Retinal pigment epithelial cell (primary cell): ENCODE measurements at regions not wholly inside any gene's neighbourhood (a gene's known extent, or its start where the extent isn't known, plus 50 kb on each side); places are given as distances from the start of the nearest gene placed in this dataset.

Experiments
- DNase-seq: peaks from one replicate; pipeline ENCODE4 v3.0.0-alpha.2; 2010; ENCODE audit warnings: low read depth
- H3K4me3 ChIP-seq: 2 replicates; pipeline ENCODE4 v1.5.1; 2011; ENCODE audit warnings: mild to moderate bottlenecking, low read length, control low read depth, moderate library complexity
- CTCF ChIP-seq: conservative IDR thresholded peaks from 2 replicates; pipeline ENCODE4 v1.5.1; 2011; ENCODE audit warnings: low read depth, low read length, control low read depth, inconsistent platforms

DNA sequence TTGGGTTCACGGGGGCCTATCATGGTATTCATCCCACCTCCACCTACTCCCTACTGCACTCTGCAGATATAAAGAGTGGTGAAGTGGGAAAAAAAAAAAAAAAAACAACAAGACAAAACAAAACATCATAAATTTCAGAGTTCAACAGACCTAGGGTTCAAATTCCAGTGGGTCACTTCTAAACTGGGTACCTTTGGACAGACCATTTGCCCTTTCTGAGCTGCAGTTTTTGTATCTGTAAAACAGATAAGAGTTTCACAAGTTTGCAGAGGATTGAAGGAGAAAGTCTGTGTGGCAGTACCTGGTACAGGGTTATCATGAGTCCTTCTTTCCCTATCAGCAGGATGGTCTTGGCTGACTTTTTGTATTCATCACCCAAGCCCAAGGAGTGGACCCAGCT is 211.2 kb upstream of the EEA1 start:
- TF ChIP-seq CTCF, result no peak
- DNase-seq, result no peak
- H3K4me3 ChIP-seq, result no peak overlapping the region

- DNase-seq, result no peak
- TF ChIP-seq CTCF, result no peak
- no peak overlapping the region for H3K4me3 ChIP-seq
Observed at GRCh38 chr12:93140801-93141200, 211.7 kb upstream of the EEA1 start.

DNA sequence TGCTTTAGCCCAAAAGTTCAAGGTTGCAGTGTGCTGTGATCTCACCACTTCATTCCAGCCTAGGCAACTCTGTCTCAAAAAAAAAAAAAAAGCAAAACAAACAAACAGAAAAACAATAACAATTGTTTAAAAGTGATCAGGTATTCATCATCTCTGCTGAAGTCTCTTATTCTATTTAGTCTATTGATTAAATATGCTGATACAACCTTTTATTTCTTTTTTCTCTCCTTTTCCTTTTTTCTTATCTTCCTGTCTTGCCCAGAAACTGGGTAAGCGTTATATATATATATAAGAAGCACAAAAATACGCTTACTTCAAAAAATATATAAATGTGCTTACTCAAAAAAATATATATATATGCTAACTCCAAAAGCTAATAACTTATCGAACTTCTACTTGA is 213.8 kb upstream of the EEA1 start:
- H3K4me3 ChIP-seq, result no peak overlapping the region
- DNase-seq, result no peak
- no peak for TF ChIP-seq CTCF

DNA sequence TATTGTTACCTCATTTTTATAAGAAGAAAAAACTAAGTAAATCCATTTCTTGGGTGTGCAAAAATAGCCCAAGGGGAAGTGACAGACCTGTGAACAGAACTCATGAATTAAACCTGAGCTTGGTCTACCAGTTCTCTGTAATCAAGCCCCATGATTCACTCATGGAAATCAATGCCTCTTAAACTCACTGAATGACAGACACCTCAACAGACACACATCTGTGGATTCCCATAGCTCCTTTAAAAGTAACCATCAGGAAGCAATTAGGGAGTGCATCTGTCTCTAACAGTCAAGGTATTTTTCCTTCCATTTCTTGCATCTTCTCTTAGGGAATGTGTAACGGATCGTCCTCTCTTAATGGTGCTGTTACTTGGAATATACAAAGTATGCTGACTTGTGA is 215.0 kb upstream of the EEA1 start:
- no peak overlapping the region for H3K4me3 ChIP-seq
- DNase-seq, result no peak
- no peak for TF ChIP-seq CTCF

DNA sequence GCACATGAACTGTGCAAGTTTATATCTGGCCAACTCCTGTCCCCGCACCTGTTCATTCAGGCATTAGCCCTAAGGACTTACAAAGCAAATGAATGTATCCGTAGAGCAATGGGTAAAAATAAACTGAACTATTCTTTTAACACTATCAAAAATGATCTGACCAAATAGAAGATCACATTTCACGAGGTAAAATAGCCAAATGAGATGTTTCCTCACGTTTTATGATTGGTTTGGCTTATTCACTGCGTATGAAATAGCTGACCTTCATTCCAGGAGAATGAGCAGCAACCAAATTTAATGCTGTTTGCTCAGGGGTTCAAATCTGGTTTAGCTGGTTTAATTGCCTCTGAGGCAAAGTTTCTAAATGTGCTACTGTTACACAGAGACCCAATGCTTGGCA is 216.0 kb upstream of the EEA1 start:
- no peak for DNase-seq
- TF ChIP-seq CTCF, result no peak
- H3K4me3 ChIP-seq, result no peak overlapping the region

GRCh38 chr12:93146263-93146939 is 217.3 kb upstream of the EEA1 start:
- DNase-seq, result no peak
- no peak overlapping the region for H3K4me3 ChIP-seq
- no peak for TF ChIP-seq CTCF

GRCh38 chr12:93146970-93147369 is 217.9 kb upstream of the EEA1 start:
- no peak overlapping the region for H3K4me3 ChIP-seq
- no peak for DNase-seq
- TF ChIP-seq CTCF, result no peak
